COLO668 (cell line): ENCODE measurements at regions not wholly inside any gene's neighbourhood (a gene's known extent, or its start where the extent isn't known, plus 50 kb on each side); places are given as distances from the start of the nearest gene placed in this dataset.
"Not testable (repeated sequence)": the region's sequence is repeated elsewhere in the genome, so short reads cannot be mapped to it uniquely, and the experiment has no call there.

Source experiments
- DNase-seq: peaks from one replicate; lab custom pipeline; 2025; ENCODE audit not compliant: unreplicated experiment; lab: John Stamatoyannopoulos, UW

DNA sequence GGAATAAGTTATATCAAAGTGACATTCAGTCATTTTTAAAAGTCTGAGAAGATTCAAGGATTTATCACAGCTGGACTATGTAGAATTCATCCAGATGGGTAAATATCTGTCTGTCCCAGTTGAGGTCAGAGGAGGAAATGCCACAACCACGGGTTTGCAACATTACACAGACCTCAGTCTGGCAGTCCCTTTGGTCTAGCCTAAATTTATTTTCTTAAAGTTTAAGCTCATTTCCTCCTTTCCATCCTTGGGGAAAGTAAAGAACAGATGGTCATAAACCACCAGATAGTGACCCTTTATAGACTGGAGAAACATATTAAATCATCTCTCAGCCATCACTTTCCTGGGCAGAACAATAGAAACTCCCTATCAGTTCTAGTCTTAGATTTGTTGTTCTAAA lies 238.4 kb upstream of the DDI1 start:
- DNase-seq: no peak

DNA sequence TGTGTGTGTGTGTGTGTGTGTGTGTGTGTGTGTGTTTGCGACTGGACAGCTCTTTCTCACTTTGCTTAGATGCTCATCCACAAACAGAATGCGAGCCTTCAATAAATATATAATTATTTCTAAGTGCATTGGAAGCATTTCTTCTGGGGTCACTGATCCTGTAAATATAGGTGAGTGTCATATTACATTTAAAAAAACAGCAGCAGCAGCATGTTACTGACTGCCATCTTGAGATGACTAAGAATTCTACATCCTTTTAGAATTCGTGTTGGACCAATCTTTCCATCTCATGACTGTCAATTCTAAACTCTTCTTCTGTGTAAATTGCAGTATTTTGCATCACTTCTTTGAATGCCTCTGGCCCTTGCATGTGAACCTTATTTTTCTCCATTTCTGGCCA lies 238.0 kb upstream of the DDI1 start:
- no peak for DNase-seq

DNA sequence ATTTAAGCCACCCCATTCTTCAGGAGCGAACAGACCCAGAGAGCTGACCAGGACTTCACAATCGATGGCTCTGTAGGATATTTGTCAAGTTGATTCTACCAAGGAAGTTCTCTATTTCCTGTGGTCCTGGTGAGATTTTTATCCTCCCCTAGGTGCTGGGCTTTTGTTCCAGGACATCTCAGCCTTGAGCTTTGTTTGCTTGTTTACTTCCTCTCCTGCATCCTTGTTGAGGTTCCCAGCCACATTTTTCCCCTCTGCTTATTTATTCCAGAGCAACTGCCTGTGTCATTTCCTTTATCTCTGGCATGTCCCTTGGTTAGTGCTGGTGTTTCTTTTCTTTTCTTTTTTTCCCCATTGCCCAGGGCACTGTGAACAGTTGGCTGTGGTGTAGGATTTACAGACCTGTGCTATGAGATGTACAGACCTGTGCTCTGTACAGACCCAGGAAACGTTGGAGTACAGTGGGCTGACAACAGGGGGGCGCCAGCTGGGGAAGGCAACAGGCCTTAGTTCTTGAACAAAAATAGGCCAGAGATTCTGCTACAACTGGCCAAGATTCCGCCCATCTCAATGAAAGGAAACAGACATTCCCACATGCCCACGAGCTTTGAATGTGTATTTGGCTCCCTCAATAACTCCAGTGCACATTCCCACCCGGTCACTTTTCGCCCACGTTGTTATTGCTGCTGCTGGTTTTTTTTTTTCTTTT lies 235.9 kb upstream of the DDI1 start:
- DNase-seq: no peak

DNA sequence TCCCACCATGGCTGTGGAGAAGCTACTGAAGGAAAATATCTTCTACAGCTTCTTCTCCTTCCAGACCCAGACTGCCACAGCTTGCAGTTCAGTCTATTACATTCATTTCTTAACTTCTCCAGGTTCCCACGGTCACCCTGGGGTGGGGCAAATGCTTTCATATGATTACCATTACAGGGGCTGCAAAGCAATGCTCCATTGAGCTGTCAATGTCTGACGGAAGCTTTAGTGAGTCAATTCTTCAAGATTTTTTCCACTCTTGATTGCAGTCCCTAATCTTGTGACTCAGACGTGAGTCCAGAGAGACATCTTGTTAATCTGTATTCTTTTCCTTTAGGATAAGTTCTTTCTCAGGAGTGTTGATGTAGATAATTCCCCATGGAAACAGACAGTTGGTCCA lies 233.4 kb upstream of the DDI1 start:
- DNase-seq: no peak

DNA sequence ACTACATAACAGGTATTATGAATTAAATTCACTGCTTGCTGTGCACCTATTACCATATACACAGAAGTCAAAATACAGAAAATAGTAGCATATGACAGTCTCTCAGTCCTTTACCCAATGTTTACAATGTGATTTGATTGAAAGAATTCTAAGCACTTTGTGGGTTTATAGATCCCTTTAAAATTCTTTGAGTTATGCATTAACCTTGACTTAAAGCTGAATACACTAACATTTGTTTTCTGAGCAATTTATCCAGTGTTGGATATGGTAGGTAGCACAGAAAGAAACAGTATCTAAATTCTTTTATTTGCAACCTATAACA lies 230.8 kb upstream of the DDI1 start:
- no peak for DNase-seq

DNA sequence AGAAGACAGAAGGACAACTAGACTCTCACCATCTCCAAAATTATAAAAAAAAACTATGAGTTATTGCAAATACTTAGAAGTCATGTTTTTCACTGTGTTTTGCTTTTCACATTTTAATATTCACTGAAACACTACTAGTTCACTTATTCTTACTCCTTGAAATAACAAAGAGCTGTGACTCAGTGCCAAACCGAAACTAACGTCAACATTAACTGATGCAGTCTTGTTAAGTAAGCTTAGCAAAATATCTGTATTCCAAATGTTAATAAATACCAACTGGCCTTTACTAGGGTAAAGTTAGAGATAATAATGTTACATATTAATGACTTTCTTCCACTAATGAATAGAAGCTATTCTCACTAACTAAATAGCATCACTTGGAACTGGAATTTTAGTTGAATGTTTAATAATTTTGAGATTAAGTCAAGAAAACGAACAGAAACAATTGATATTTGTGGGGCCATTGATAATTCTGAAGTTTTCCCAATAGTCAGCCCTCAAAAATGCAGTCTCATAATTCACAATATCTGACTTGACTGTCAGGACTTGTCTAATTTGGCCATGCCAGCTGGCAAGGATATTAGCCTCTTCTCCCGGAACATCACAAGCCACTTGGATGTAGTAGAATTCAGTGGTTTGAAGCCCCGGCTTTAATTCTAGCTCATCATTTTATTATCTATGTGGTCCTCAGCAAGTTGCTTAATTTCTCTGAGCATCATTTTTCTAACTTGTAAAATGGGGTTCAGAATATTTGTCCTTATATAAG lies 230.1 kb upstream of the DDI1 start:
- no peak for DNase-seq

DNA sequence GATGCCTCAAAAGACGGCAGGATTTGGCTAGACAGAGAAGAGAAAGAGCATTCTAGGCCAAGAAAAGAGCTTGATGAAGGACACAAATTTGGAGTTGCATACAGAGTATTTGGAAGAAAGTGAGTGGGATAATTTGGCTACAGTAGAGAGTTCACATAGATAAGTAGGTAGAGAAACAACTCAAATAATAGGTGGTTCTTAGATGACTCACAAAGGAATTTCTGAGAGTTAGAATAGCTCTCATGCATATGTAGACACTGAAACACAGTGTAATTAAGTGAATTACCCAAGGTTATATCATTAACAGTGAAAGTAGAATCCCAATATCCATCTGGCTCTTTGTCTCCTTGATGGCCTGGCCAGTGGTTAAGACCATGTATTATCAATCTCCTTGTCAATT lies 228.6 kb upstream of the DDI1 start:
- no peak for DNase-seq

DNA sequence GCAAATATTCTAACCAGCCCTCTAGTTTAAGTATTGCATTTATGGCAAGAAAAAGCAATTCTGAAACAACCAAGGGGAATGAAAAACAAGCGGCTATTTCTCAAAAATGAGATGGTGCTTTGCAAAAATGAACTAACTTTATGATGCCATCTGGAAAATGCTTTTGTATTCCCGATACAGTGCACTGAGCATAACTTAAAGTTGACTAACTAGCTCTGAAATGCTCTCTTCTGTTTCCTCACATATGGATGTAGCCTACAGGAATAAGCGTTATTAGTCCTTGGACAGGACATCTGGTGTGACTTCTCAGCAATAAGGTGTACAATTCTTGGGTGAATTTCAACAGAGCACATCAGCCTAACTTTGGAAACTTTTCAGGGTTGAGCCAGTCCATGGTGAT lies 228.2 kb upstream of the DDI1 start:
- DNase-seq: no peak

DNA sequence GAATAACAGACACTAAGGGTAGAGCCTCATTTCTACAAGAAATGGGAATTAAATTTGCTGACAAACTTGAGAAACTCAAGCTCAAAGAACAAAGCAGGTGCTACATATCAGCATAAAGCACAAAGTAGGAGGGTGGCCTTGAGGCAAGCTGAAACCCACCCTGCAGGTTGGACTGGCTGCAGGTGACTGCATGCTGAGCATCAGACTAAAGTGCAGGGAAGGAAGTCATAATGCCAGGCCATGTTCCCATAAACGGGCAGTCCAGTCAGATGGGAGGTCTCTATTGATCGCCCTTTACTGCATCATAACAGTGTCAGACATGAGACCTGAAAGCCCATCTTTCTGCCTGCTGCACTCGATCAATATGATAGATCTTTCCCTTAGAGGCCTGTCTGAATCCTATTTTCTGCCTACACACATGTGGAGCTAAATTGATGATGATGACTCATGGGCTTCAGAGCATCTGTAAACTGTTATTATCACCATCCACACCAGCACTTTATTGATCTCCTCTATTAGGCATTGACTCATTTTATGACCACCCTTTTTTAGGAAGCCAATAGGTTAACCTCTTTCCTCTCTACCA lies 224.5 kb upstream of the DDI1 start:
- no peak for DNase-seq

DNA sequence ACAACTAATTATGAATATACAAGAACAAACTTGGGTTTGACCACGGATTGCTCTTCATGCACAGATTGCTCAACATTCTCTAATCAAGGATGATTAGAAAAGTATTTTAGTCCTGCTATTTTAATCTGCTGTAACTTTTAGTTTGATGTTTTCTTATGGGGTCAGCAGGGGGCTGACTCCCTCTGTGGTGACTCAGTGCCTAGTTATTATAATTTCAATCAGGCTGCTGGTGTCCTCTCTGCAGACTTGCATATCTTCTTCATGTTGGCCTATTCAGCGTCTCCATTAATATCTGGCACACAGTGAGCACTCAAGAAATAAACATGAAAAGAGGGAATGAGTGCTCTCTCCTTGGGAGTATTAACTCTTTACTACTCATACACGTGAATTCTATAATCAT lies 223.8 kb upstream of the DDI1 start:
- no peak for DNase-seq

DNA sequence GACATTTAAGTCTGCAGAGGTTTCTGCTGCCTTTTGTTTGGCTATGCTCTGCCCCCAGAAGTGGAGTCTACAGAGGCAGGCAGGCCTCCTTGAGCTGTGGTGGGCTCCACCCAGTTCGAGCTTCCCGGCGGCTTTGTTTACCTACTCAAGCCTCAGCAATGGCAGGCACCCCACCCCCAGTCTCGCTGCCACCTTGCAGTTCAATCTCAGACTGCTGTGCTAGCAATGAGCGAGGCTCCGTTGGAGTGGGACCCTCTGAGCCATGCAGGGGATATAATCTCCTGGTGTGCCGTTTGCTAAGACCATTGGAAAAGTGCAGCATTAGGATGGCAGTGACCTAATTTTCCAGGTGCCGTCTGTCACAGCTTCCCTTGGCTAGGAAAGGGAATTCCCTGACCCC lies 216.1 kb upstream of the DDI1 start:
- DNase-seq: not testable (repeated sequence)

DNA sequence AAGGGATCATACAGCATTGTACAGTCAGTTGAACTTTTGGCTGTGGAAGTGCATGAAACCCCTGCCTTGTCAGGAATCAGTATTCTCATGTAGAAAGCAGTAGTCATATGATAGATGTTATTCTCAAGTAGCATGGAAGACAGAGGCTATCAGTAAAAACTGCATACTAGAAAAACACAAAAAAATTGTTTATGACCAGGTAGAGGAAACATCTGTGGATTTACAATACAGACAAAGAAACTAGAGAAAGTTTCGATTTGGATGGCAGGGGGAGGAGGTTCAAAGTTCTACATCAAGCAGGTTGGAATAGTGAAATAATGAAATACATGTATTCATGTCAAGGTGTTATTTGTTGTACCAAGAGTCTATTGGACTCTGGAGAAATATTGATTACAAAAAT lies 212.3 kb upstream of the DDI1 start:
- no peak for DNase-seq

DNA sequence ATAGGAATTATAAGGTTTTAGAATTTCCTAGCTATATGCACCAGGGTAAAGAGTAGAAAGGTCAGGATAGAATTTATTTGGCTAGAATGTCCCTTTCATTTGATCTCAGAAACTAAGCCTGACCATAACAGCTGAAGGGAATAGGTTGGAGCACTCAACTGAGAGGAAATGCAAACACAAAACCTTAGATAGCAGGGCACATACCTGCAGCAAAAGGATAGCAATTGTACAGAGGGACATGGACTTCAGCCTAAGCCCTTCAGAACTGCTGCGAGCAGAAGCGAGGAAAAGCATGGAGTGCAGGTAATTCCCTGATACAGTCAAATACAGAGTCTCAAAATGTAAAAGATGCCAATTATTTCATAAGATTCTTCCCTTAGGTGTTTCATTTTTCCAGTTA lies 211.0 kb upstream of the DDI1 start:
- DNase-seq: no peak

DNA sequence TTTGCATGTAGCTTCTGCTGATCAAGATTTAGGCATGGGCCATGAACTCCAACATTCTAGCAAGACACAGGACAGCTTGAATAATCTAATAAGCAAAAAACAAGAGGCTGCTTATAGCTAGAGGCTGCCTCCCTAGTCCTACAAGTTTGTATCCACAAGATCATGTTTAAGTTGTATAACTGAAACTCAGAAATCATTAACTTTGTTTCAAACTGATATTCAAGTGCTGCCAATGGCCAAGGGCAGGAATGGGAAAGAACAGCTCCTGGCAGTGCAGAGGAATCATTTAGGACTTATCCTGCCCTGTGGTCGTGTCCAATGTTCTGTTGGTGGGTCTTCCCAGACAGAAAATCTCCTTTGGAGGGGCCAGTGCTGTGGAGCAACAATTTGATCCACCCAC lies 209.6 kb upstream of the DDI1 start:
- no peak for DNase-seq

DNA sequence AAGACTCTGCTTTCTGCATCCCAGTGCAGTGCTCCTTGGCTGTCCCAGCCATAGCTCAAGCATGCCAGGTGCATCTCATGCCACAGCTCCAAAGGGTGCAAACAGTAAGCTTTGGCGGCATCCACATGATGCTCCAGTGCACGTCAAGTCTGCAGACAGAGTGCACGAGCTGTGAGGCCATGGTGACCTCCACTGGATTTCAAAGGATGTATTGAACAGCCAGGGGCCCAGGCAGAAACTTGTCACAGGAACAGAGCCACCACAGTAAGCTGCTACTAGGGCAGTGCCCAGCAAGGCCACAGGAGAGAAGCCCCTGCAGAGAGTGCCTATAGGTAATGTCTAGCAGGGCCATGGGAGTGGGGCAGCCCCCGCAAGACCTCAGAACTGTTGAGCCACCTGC lies 206.8 kb upstream of the DDI1 start:
- no peak for DNase-seq

DNA sequence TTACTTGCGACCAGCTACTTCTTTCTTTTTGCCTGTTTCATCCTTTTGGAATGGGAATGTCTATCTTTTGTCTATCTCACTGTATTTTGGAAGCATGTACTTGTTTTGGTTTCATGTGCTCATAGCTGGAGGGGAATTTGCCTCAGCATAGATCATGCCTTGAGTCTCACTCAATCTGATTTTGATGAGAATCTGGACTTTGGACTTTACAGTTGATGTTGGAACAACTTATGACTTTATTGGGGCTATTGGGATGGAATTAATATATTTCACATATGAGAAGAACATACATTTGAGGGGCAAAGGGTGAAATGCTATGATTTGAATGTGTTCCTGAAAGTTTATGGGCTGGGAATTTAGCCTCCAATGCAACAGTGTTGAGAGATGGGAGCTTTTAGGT lies 206.2 kb upstream of the DDI1 start:
- DNase-seq: no peak

DNA sequence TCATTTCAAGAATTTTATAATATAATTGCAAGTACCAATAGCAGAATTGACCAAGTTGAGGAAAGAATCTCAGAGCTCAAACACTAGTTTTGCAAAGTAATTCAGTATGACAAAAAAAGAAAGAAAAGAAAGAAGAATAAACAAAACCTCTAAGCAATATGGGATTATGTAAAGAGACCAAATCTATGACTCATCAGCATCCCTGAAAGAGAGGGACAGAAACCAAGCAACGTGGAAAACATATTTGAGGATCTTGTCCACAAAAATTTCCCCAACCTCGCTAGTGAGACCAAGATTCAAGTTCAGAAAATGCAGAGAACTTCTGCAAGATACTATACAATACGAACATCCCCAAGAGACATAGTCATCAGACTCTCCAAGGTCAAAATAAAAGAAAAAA lies 203.7 kb upstream of the DDI1 start:
- DNase-seq: no peak

DNA sequence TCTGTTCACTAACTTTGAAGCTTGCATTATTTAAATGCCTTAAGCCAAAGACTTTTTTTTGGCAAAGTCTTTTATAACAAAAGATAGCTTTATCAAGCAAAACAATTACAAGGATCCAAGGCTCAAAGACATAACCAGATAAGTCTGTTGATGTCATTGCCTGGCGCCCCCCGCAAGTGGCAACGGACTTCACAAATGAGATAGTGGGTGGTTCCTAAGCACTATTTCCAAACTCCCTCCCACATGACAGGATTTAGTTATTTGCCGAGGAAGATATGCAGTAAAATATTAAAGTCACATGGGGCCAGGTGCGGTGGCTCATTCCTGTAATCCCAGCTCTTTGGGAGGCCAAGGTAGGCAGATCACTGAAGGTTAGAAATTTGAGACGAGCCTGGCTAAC lies 194.2 kb upstream of the DDI1 start:
- DNase-seq: no peak

DNA sequence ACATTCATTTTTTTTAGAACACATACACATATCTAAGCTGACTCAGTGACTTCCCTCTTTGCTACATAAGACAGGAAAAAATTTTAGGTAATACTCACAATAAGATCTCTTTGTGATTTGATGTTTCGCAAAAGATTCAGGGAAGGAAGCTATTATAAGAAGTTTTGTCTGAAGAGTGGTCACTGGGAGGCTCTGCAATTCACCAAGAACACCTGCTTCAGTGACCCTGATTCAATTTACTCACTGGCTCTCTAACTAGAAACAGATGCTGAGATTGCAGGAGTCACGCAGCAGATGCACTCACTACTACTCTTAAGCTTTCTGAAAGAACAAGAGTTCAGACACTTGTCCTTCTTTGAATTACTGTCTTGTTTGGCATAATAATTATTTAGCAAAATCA lies 193.6 kb upstream of the DDI1 start:
- DNase-seq: no peak

DNA sequence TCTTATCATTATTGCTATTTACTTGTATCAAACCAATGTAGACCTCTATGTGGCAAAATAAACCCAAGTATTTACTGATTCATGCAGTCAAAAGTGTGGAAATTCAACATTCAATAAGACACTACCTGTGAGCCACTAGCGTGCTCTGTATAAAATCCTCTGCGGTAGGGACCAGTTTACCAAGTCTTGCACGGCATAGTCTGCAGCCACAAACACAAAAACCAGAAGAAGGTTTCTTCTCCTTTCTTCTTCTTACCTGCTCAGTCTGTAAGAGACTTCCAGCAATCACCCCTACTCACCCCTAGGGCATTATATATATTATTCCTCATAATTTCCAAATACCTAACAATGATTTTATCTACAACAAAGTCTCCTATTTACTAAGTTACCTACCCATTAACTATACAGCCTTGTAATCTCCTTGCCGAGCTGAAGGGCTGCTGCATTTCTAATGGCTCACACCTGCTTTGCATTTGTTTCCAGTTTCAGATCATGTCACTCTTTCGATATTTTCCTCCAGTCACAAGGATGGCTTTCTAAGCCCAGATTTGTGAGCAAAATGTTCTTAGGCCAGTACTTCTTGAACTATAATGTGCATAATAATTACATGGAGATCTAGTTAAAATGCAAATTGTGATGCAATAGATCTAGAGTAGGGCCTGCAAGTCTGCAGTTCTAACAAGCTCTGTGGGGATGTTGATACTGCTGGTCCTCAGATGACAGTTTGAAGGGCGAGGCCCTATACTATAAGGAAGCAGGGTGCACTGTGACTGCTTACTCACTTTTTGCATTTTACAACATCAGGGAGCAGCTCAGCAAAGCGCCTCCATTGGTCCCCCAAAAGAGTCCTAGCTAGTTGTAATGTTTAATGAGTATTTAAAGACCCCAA lies 191.9 kb upstream of the DDI1 start:
- no peak for DNase-seq

DNA sequence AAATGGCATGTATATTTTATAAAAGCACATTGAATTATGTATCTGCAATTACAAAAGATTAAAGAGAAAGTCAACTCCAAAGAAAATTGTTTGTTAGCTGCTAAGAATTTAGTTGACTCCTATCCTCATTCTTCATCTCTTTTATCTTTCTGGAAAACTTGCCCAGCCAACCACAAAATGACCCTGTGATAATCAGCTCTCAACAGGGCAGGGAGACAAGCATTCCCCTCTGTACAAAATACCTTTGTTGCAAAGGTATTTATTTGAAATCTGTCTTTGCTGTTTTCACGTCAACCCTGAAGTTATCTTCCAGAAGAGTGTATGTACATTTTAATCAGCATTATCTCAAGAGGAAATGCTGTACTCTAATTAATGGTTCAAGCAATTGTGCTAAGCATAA lies 191.1 kb upstream of the DDI1 start:
- no peak for DNase-seq

DNA sequence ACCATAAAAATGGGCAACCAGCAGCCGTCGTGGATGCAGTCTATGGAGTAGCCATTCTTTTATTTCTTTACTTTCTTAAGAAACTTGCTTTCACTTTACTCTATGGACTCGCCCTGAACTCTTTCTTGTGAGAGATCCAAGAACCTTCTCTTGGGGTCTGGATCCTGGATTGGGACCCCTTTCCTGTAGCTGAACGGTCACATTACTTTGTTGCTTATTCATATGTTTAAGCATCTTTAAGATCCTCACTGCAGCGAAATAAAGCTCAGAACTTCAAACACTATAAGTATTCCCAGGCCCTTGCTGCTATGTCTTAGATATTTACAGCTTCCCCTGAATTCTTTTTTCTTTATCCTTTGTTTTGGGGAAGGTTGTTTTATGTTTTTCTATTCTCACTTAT lies 187.8 kb upstream of the DDI1 start:
- DNase-seq: no peak
